HG02885 (cell line): ENCODE measurements at regions not wholly inside any gene's neighbourhood (a gene's known extent, or its start where the extent isn't known, plus 50 kb on each side); places are given as distances from the start of the nearest gene placed in this dataset.

Source experiments
- ATAC-seq: cut with Tn5 transposase; IDR thresholded peaks from one replicate; pipeline ENCODE4 v1.9.1; 2021; ENCODE audit warnings: mild to moderate bottlenecking; ENCODE audit not compliant: unreplicated experiment, poor library complexity

DNA sequence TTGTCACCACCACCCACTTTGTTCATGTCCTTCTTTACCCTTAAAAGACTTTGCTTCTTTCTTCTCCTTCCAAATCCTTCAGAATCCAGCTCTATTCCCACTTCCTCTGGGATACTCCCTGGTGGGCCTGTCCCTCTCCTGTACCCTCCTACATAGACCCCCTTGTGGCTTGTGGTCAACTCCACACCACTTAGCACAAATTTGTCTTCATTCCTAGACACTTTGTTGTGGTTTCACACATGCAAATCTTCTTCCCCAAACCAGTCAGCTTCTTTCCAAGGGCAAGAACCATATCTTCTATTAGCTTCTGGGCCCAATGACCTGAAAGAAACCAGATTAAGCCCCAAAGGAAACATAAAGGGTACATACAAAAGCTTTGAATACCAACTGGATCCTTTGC, 342.4 kb downstream of the TNS1 start:
- no peak for ATAC-seq

DNA sequence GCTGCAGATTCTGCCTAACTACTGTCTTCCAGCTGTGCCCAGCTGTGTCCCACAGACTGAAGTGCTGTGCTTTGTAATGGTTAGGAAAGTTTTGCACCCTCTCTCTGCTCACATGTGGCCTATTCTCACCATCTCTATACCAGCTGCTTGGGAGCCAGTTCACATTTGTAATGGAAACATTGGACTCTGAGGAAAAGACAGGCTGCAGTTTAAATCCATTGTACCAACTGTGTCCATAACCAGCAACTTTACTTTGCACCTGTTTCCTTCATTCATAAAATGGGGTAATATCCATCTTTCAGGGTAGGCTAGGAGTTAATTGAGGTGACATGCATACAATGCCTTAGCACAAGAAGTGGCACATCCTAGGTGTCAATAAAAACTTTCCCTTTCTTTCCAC, 344.0 kb downstream of the TNS1 start:
- ATAC-seq = no peak

DNA sequence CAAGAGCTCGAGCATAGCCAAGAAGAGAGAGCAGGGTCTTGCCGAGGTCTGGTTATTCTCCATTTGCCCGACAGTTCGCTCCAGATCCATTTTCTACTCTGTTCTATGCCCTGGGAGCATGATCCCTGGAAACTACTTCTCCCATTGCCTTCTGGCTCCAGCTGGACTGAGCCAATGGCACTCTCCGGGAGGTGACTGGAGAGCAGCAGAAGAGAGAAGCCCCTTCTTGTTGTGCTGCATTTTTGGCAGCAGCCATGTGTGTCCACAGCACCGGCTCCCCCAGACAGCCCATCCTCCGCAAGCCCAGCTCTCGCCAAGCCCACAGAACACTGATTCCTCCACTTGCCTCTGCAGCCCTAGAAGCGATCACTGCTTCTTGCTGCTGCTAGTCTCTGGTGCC, 345.5 kb downstream of the TNS1 start:
- no peak for ATAC-seq

DNA sequence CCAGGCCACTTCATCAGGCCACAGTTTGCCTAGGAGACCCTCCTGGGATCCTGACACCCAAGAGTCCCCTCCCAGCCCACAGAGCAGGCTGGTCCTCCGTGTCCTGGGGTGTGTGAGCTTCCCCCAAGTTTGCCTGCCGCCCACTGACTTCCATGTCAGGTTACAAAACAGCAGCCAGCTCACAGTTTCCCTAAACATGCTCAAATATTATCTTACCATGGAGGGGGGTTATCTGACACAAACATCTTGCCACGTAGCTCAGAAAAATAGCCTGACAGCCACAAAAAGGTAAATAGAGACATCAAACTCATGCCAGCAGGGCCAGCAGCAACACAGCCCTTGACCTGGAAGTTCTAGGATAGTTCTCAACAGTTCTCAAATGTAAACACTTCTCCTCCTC, 346.5 kb downstream of the TNS1 start:
- ATAC-seq = no peak

DNA sequence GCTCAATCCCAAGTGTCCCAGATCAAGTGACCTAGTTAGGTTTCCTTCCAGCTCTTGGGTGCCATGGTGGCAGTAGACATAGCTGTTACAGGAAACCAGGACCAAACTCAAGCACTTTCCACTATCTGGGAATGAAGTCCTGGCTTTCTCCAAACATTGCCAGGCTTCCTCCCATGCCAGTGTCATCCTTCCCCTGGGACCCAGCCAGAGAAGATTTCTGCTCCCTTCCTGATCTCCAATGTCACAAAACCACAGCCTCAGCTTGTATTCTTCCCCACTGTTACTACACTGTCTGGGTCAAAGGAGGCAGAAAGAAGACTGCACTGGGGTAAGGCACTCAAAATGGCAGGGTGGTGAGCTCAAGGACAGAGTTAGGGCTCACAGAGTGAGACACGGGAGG, 347.1 kb downstream of the TNS1 start:
- ATAC-seq = no peak

DNA sequence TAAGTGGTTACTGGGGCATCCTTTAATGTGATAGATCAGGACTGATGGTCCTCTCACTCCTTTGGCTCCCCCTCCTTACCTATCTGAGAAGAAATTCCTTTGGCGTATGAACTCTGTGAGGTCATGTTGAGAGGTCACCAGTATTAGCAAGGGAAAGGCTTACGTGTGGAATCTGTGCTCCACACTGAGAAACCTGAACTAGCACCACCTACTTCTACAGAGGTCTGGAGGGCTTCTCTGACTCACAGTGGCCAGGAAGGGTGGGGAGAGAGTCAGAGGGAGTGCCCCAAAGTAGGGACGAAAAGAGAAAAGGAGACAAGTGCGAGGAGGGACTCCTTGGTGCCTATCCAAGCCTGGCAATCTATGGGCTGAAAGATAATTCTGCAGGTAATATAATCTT, 348.6 kb downstream of the TNS1 start:
- no peak for ATAC-seq

DNA sequence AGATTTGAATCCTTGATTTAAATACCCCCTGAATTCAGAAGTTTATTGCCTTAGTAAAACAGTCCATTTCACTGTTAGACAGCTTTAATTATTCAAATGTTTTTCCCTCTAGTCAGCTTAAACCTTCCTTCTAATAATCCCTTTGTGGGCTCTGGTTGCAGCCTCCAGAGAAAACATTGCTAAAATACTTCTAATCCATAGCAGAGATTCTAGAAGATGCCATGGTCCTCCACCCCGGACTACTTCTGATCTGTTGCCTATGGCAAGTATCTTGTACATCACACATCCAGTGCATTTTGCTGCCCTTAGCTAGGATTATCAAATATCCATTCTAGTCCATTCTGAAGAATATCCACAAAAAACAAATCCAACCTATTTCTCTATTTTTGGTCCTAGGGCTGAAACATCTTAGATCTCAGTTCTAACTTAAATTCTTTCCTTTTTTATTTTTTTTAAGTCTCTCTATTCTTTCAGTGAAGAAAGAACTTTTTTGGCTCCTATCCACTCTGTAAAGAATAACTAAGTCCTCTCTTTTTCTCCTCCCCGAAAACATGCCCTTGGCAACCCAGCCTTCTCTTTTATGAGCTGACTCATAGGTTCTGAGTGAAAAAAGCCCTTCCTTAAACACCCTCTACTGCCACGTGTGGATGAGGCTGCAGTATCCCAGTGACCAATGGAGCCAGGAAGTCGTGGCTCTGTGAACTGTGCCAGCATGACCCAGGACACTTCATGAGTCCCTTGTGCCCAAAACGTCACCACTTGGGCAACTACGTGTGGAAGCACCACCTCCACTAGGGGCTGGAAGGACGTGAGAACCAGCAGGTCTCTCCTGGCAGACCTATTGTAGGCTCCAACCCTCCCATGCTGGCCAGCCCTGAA, 349.8 kb downstream of the TNS1 start:
- ATAC-seq = no peak

DNA sequence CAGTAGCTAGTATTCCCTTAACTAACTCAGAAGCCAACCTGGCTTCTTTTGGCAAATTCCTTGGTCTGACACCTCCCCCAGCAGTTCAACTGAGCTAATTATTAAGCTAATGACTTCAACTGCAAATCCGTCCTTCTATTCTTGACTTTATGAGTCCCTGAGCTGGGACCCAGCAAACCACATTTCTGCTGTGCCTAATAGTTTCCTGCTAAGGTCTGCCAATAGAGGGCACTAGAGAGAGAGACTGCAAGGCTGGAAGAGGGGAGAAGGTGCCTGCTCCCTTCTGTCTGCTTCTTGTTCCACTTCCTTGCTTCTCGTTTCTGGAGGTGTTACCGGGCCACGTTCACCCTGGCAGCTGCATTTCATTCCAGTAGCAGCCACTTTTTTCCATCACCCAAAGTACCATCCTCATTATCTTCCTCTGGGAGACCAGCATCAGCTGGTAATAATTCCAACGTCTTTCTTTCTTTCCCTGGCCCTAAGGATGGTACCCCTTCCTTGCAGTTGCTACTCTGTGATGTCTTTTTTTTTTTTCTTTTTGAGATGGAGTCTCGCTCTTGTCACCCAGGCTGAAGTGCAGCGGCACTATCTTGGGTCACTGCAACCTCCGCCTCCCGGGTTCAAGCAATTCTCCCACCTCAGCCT, 352.0 kb downstream of the TNS1 start:
- ATAC-seq = no peak

DNA sequence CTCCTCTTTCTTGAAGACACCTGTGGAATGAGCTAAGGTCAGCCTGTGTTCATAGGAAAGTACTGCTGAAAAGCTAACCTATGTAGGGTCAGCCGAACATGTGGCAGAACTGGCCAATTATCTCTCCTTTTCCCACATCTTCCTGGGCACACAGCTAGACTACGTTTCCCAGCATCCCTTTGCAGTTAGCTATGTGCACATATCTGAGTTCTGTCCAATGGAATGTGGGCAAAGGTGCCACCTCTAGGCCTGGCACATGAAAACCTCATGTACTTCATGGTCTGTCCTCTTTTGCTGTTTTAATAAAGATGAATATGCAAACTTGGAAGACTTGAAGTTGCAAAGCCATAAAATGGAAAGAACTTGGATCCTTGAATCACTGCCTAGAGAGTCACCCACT, 352.6 kb downstream of the TNS1 start:
- ATAC-seq = no peak

DNA sequence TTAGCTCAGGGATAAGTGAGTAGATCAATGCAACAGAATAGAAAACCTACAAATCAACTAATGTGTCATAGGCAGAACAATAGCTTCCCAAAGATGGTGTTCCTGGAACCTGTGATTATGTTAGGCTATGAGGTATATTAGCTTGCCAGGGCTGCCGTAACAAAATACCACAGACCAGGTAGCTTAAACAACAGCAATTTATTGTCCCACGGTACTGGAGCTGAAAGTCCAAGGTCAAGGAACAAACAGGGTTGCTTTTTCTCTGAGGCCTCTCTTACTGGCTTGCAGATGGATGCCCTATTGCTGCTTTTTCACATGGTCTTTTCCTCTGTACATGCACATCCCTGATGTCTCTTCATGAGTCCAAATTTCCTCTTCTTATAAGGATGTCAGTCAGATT, 354.9 kb downstream of the TNS1 start:
- ATAC-seq = no peak

DNA sequence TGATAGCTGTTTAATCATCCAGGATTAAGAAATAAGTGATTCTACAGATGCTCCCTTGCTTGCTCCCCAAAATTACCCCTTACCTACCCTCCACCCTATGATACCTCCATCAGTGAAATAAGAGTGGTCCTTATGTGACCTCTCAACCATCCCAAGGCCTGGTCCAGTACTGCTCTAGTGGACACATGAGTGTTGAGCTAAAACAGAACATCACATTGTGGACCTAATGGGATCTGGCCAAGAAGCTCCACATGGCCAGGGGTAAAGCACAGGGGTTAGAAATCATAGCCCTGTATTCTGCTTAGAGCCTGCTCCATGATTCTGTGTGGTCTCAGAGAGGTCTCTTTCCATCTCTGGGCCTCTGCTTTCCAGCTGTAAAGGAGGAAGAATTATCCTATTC, 355.6 kb downstream of the TNS1 start:
- no peak for ATAC-seq

DNA sequence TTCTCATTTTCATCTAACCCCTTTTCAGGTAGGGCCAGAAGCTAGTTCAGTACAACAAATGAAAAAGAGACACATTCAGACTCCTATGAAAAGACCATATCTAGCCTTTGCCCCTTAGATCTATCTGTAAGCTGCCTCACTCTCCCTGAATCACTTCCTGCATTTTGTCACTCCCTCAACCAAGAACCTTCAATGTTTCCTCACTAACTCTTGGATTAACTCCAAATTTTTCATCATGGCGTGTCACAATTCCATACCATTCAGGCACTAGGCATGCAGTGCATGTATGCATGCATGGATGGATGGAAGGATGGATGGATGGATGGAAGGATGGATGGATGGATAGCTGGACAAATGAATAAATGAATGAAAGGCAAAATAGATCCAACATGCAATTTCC, 356.9 kb downstream of the TNS1 start:
- ATAC-seq = no peak

DNA sequence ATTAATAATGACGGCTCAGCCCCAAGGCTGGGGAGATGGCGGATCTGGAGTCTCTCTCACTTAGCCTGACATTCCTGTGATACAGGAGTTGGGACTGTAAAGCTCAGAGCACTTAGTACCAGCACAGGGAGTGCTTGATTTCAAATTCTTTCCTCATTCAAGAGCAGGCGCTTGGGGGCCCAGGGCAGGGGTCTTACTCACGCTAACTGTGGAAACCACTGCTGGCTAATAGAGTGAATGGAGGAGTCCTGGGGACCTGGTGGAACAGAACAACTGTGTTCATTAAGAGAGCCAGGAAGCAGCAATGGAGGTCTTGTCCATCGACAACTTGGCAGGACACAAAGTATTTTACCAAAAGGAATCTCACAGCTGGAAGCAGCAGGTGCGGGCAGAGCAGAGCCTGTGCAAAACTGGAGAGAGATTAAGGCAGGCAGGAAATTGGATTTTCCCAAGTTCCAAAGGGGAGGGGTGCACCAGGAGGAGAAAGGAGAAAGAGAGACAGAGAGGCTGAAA, 358.9 kb downstream of the TNS1 start:
- ATAC-seq = no peak

DNA sequence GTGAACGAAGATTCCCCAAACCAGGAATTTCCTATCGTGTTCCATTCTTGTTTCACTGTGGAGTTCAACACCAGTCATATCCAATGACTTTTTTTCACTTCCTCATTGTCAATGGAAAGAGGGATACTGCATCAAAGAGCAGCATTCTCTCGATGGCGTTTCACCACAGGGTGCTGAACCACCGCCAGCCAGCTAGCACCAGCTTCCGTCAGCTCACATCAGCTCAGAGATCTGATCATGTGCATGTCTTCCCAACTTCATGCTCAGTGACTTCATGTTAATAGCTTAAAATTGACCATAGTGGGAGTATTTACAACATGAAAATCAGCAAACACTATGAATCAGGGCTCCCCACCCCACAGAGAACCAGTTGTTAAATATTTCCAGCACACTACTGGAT, 359.9 kb downstream of the TNS1 start:
- no peak for ATAC-seq

DNA sequence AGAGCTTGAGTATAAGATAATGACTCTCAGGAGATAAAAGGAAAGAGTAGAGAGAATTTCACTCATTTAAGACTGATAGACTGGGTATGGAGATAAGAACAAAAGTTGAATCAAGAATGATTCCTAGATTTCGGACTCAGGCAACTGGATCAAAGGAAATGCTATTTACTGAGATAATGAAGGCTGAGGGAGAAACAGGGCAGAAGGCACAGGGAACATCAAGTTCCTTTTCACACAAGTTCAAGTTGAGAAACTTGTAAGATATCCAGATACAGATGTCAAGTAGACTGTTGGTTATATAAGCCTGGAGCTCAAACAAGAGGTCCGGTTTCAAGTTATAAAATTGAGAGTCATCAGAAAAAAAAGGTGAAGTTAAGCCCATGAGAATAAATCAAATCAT, 360.8 kb downstream of the TNS1 start:
- ATAC-seq = no peak

DNA sequence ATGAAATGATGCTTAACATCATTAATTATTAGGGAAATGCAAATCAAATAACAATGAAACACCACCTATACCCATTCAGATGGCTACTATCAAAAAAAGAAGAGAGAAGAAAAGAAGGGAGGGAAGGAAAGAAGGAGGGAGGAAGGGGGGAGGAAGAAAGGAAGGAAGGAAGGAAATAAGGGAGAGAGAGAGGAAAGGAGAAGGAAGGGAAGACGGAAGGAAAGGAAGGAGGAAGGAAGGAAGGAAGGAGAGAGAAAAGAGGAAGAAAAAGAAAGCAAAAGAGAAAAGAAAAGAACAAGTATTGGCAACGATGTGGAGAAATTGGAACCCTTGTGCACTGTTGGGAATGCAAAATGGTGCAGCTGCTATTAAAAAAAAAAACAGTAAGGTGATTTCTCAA, 363.3 kb downstream of the TNS1 start:
- no peak for ATAC-seq

DNA sequence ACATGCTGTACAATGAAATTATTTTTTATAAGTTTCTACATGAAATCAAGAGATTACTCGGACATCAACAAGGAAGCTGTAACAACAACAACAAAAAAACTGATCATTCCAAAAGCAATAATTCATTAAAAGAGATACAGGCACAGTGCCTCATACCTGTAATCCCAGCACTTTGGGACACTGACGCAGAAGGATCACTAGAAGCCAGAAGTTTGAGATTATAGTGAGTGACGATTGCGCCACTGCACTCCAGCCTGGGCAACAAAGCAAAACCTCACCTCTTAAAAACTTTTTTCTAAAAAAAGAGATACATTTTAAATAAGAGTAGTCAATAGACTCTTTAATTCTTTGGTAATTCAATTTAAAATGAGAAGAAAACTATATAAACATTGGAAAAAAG, 364.3 kb downstream of the TNS1 start:
- no peak for ATAC-seq

DNA sequence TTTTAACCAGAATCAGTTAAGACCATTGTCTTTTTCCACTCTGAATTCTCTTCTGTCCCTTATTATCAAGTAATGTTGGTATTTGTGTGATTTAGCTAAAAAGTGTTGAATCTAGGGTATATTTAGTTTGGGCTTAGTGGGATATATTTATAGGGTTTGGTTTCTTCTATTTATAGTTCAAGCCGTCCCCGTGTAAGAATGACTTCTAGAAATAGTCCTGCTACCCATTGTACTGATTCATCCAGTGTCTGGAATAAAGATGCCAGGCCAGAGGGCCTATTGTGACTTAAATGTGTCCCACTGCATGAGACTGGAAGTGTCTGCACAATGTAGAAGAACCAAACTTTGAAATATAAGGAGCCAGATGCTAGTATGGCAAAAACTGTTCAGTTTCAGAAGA, 364.8 kb downstream of the TNS1 start:
- ATAC-seq = no peak

DNA sequence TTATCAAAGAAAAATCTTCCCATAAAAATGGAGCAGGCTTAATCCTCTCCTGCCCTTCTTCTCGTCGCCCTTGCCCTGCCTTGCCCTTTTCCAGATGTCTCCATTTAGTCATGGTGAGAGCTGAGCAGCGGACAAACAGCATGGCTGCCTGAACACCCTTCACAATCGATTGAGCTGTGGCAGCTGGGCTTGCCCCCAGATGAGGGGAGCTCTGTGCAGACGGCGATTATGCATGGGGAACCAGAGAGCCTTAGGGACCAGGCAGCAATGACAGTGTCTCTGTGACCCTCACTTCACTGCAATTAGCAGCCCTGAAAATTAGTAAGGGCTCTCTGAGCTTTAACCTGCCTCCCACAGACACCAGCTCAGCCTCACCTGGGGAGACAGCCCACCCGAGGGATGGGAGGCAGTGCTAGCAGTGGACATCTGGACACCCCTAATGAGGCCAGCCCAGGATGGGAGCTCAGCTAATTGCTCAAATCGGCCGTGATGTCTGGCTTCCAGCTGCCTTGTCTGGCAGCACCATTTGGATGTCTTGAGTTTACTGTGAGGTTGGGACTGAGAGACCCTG, 365.7 kb downstream of the TNS1 start:
- ATAC-seq = no peak

DNA sequence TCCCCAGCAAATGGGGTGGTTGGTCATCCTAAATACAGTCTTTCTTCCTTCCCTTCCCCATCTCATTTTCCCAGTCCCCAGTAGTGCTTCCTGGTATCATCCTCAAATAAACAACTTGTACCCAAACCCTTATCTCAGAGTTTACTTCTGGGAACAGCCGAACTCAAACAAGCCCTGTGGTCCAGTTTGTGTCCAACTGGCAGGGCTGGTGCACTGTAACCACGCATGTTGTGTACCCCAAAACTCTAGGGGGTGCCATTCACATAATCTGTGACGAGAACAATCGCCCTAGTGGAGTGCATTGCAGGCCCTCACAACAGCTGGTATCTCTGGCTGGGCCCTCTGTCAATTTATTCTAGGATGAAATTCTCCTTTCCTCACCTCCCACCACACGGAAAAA, 366.2 kb downstream of the TNS1 start:
- no peak for ATAC-seq

DNA sequence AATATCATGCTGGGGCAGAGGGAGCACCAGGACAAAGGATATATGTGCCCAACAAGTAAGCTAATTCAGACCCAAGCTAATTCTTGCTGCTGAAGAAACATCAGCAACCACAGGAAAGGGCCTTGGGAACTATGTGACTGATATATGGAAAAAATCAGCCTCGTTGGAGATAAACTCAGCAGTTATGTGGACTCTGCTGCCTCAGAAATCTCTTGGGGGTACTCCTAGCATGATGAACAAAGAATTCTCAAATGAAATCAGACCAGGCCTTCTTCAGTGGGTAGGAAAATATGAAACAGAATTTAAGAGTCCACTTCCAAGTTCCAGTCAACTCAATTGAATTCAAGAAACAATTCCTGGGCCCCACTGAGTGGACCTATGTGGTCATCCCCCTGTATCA, 367.9 kb downstream of the TNS1 start:
- no peak for ATAC-seq

DNA sequence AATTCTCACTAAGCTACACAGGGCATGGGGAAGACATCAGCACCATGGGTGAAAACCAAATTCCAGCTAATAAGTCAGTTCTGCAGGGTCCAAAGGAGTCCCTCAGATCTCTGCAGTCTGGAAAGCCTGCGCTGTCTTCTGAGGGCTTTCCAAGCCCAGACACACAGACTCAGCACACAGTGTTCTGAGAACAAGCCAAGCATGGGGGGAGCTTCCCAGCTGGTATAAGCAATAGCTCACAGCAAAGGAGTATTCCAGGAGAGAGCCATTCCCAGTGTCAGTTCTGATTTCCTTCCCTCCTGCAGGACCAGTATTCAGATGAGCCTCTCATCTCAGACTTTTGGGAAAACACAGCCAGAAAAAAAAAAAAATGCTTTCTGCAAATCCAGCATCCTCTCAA, 370.8 kb downstream of the TNS1 start:
- no peak for ATAC-seq
